ENCODE measurements at regions not wholly inside any gene's neighbourhood (a gene's known extent, or its start where the extent isn't known, plus 50 kb on each side); places are given as distances from the start of the nearest gene placed in this dataset.

DNA sequence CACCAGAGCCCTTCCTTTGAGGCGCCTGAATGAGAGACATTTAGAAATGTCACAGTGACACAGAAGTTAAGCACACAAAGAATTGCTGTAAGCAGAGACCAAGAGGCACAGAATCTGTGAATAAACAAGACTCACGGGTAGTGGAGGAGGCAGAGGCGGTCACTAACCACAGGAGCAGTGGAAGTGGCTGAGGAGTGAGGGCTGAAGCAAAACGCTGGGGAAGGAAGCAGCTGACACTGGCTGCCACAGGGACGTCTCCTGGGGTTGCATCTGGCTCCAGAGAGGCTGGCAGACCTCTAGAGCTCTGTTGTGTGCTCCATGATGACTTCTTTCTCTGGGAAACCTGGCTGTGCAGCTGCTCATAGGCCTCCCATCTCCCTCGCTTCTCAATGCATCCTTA lies 65.0 kb upstream of the SLC2A12 start:
- TF ChIP-seq, protein P1, sequence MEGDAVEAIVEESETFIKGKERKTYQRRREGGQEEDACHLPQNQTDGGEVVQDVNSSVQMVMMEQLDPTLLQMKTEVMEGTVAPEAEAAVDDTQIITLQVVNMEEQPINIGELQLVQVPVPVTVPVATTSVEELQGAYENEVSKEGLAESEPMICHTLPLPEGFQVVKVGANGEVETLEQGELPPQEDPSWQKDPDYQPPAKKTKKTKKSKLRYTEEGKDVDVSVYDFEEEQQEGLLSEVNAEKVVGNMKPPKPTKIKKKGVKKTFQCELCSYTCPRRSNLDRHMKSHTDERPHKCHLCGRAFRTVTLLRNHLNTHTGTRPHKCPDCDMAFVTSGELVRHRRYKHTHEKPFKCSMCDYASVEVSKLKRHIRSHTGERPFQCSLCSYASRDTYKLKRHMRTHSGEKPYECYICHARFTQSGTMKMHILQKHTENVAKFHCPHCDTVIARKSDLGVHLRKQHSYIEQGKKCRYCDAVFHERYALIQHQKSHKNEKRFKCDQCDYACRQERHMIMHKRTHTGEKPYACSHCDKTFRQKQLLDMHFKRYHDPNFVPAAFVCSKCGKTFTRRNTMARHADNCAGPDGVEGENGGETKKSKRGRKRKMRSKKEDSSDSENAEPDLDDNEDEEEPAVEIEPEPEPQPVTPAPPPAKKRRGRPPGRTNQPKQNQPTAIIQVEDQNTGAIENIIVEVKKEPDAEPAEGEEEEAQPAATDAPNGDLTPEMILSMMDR (conservative IDR thresholded peaks at IDR 0.05), result no peak
- no peak overlapping the region for H3K27ac ChIP-seq

DNA sequence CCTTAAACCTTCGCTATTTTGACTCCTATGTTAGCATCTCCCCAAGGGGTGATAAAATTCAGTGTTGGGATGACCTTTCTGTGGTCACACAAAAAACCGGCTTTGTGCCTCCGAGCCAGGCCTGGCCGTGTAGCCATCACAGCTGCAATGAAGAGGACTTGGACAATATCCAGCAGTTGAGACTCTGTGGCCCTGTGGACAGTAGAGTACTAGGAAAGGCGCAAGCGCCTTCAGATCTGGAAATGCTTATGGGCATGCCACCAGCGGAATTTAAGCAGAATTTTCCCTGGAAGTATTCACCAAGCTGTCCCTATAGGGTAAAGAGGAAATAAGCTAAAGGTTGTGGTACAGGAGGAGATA lies 63.3 kb upstream of the SLC2A12 start:
- no peak overlapping the region for H3K27ac ChIP-seq
- TF ChIP-seq, protein P1 (conservative IDR thresholded peaks at IDR 0.05), result no peak

DNA sequence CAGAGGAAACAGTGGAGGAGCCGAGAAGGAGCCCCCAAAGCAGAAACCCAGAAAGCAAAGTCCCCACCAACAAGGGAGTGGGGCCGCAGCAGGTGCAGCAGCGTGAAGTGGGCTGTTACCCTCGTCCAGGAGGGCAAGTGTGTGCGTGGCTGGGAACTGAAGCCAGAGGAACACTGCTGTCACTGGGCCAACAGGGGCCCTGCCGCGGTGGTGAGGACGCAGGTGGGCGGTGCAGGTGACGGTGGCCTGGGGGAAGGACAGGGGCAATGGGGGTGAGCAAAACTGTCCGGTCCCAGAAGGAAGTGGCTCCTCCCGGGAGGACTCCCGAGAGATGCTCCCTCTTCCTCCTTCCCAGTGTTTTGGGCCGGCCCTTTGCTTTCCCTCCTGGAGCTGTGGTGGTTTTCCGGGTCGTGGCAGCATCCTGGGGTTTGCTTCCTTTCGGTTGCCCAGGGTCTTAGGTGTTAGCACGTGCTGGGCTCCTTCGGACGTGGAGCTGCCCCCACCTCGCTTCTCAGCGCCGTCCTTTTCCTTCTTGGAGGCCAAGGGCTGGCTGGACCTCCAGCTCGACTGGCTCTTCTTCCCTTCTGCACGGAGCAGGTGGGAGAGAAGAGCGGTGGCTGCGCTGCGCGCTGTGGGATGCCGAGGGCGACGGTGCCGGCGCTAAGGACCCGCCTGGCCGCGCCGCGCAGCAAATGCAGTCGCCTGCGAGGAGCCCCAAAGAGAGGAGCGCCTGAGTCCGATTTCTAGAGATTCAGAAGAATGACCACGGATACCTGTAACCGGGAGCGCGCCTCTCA lies 62.7 kb upstream of the SLC2A12 start:
- TF ChIP-seq, protein P1 (conservative IDR thresholded peaks at IDR 0.05), result no peak
- H3K27ac ChIP-seq, result no peak overlapping the region

DNA sequence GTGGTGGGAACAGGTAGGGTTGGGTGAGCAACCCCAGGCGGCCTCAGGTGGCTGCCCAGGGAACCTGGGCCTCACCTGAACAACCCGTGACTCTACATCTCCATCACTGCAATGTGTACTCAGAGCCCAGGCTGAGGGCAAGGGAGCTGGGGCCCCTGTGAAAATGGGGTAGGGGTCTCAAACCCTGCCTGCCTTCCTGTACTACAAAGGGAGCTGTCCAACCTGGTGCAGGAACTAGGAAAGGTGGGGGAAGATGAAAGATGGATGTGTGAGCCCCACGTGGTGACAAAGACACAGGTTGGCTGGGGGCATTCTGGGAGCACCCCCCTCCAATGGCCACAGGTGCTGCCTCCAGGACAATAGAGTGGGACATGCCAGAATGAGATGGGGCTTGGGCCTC lies 62.1 kb upstream of the SLC2A12 start:
- TF ChIP-seq, protein P1 (conservative IDR thresholded peaks at IDR 0.05), result no peak
- no peak overlapping the region for H3K27ac ChIP-seq

DNA sequence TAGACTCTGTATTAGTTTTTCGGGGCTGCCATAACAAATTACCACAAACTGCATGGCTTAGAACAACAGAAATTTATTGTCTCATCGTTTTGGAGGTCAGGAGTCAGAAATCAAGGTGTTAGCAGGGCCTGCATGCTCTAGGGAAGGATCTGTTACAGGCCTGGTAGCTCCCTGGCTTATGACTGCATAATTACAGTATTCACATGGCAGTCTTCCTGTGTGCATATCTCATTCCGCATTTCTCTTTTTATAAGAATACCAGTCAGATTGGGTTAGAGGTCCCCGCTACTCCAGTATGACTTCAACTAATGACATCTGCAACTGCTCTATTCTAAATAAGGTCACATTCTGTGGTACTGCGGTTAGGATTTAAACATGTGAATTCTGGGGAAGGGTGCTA lies 59.3 kb upstream of the SLC2A12 start:
- no peak overlapping the region for H3K27ac ChIP-seq
- TF ChIP-seq, protein P1 (conservative IDR thresholded peaks at IDR 0.05), result no peak

DNA sequence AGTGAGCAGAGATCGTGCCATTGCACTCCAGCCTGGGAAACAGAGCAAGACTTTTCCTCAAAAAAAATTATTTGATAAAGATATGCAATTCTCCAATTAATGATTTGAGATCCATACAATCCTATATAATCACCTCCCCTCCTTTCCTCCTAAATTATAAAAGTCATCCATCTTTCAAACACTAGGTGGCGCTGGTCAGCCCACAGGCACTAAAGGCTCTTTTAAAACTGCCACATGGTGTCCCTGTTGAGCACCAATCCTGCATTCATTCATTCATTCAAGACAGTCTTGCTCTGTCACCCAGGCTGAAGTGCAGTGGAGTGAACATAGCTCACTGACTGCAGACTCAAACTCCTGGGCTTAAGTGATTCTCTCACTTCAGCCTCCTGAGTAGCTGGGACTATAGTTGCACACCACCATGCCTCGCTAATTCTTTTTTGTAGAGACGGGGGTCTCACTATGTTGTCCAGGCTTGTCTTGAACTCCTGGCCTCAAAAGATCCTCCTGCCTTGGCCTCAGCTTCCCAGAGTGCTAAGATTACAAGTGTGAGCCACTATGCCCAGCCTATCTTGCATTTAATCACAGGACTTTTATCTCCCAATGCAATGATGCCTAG lies 58.7 kb upstream of the SLC2A12 start:
- no peak overlapping the region for H3K27ac ChIP-seq
- TF ChIP-seq, protein P1 (conservative IDR thresholded peaks at IDR 0.05), result peak; percentile 66

DNA sequence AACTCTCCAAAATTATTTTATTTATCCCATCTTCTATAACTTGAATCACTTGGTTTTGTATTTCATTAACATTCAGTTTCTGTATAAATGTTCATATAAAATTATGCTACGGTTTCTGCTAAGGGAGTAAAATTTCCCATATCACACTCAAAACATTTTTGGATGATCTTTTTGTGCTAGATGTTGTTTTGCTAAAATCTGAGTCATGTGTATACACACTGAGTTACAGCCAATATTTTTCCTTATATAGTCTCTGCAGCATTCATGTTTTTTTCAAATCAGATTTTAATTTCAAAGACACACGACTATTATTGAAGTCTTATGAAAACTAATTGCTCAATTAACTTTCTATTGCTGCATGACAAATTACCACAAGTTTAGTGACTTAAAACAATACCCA lies 54.3 kb upstream of the SLC2A12 start:
- TF ChIP-seq, protein P1 (conservative IDR thresholded peaks at IDR 0.05), result no peak
- peak overlapping the region; percentile 5; the same call in 1 of the 2 replicates for H3K27ac ChIP-seq

All from VCaP (cell line).